CD14-positive monocyte (primary cell): ENCODE measurements at regions not wholly inside any gene's neighbourhood (a gene's known extent, or its start where the extent isn't known, plus 50 kb on each side); places are given as distances from the start of the nearest gene placed in this dataset.

Experiments used
- DNase-seq, 3 donors: peaks; one replicate each; pipeline ENCODE4 v3.0.0-alpha.2; 2011 to 2022
- H2AFZ ChIP-seq: 2 replicates; pipeline ENCODE4 v1.6.0; 2012; ENCODE audit warnings: mild to moderate bottlenecking, low read depth, low read length, inconsistent platforms; ENCODE audit not compliant: insufficient read depth, poor library complexity, severe bottlenecking
- H3K27ac ChIP-seq, 2 donors: 1 replicate in 1 of 2; 2 replicates in 1 of 2; pipeline ENCODE4 v1.5.1; 2012 to 2013; ENCODE audit warnings: low read length in 2 of 2, control low read depth in 1 of 2, inconsistent platforms in 1 of 2, low read depth in 1 of 2, mild to moderate bottlenecking in 1 of 2
- H3K27me3 ChIP-seq, 2 donors: one replicate each; pipeline versions ENCODE4 v1.6.0 to v1.6.1; 2011 to 2013; ENCODE audit warnings: low read length in 2 of 2; ENCODE audit not compliant: control insufficient read depth in 2 of 2, insufficient read depth in 2 of 2
- H3K36me3 ChIP-seq, 2 donors: replicated peaks in 1 of 2; 1 replicate in 1 of 2; 2 replicates in 1 of 2; pipeline versions ENCODE4 v1.5.1 to v1.6.1; 2012 to 2013; ENCODE audit warnings: low read length in 2 of 2, control low read depth in 1 of 2, inconsistent platforms in 1 of 2, mild to moderate bottlenecking in 1 of 2; ENCODE audit not compliant: insufficient read depth in 2 of 2, control insufficient read depth in 1 of 2
- H3K4me1 ChIP-seq, 2 donors: 1 replicate in 1 of 2; 2 replicates in 1 of 2; pipeline versions ENCODE4 v1.5.1 to v1.6.1; 2012 to 2013; ENCODE audit warnings: low read length in 2 of 2, control low read depth in 1 of 2, inconsistent platforms in 1 of 2, mild to moderate bottlenecking in 1 of 2, moderate library complexity in 1 of 2; ENCODE audit not compliant: insufficient read depth in 2 of 2, control insufficient read depth in 1 of 2
- H3K4me2 ChIP-seq: replicated peaks from 2 replicates; pipeline ENCODE3; 2012; ENCODE audit warnings: low read length, moderate library complexity, mild to moderate bottlenecking; ENCODE audit not compliant: poor library complexity, severe bottlenecking; ENCODE audit errors: extremely low read depth
- H3K4me3 ChIP-seq, 3 experiments: fragments of 200-600 bp in 1 of 3; sonication (generic) in 1 of 3; replicated peaks in 1 of 3; 1 replicate in 2 of 3; 2 replicates in 1 of 3; pipeline ENCODE4 v1.5.1; 2011 to 2013; ENCODE audit warnings: low read length in 3 of 3, mild to moderate bottlenecking in 3 of 3, control low read depth in 2 of 3, low read depth in 2 of 3, inconsistent platforms in 1 of 3, moderate library complexity in 1 of 3
- H3K79me2 ChIP-seq: 2 replicates; pipeline ENCODE4 v1.6.0; 2012; ENCODE audit warnings: mild to moderate bottlenecking, control low read depth, inconsistent platforms, low read length, moderate library complexity; ENCODE audit not compliant: insufficient read depth
- H3K9ac ChIP-seq: 2 replicates; pipeline ENCODE4 v1.6.0; 2017; ENCODE audit warnings: low read length, mild to moderate bottlenecking; ENCODE audit not compliant: insufficient read depth, poor library complexity, severe bottlenecking
- H3K9me3 ChIP-seq, 2 donors: replicated peaks in 1 of 2; 1 replicate in 1 of 2; 2 replicates in 1 of 2; pipeline versions ENCODE4 v1.5.1 to v1.6.1; 2012 to 2013; ENCODE audit warnings: low read length in 2 of 2, control low read depth in 1 of 2; ENCODE audit not compliant: control insufficient read depth in 1 of 2, insufficient read depth in 1 of 2
- H4K20me1 ChIP-seq: 2 replicates; pipeline ENCODE4 v1.6.0; 2012; ENCODE audit warnings: mild to moderate bottlenecking, low read length, control low read depth, moderate library complexity; ENCODE audit not compliant: insufficient read depth
- H3K27ac Mint-ChIP-seq, 7 donors: one replicate each; pipeline ENCODE4 v1.8.0; 2020; ENCODE audit warnings: mild to moderate bottlenecking in 7 of 7, mixed read lengths in 7 of 7, moderate library complexity in 6 of 7, inconsistent platforms in 2 of 7
- H3K27me3 Mint-ChIP-seq, 3 donors: one replicate each; pipeline ENCODE4 v1.8.0; 2021 to 2022; ENCODE audit warnings: low read depth in 3 of 3, mild to moderate bottlenecking in 3 of 3, mixed read lengths in 3 of 3, moderate library complexity in 3 of 3, inconsistent platforms in 1 of 3
- H3K36me3 Mint-ChIP-seq, 2 donors: one replicate each; pipeline ENCODE4 v1.8.0; 2020; ENCODE audit warnings: mixed read lengths in 2 of 2, inconsistent platforms in 1 of 2, mild to moderate bottlenecking in 1 of 2
- H3K4me1 Mint-ChIP-seq: one replicate; pipeline ENCODE4 v1.8.0; 2020; ENCODE audit warnings: mild to moderate bottlenecking, mixed read lengths
- H3K4me3 Mint-ChIP-seq, 2 donors: one replicate each; pipeline ENCODE4 v1.8.0; 2020; ENCODE audit warnings: mild to moderate bottlenecking in 2 of 2, mixed read lengths in 2 of 2, moderate library complexity in 1 of 2
- H3K9me3 Mint-ChIP-seq, 7 donors: one replicate each; pipeline ENCODE4 v1.8.0; 2020 to 2022; ENCODE audit warnings: mixed read lengths in 7 of 7, mild to moderate bottlenecking in 6 of 7, moderate library complexity in 6 of 7, inconsistent platforms in 2 of 7
- WGBS: methylation state at CpG from one replicate; pipeline ENCODE4 v1.1.5; 2013; ENCODE audit warnings: missing lambda C conversion rate; ENCODE audit not compliant: insufficient coverage; 5-methylcytosine and 5-hydroxymethylcytosine counted together
- intact Hi-C, 2 donors: fragments of 100-400 bp; cut with micrococcal nuclease; formaldehyde crosslinking; loops; one replicate each; pipeline versions ENCODE4 v1.15.0 to v1.15.1; 2023
- TF ChIP-seq, protein P1 (sequence below): fragments of 200-600 bp; IDR thresholded peaks from one replicate; pipeline ENCODE4 v1.8.0; 2022; ENCODE audit warnings: antibody characterized with exemption, mild to moderate bottlenecking

DNA sequence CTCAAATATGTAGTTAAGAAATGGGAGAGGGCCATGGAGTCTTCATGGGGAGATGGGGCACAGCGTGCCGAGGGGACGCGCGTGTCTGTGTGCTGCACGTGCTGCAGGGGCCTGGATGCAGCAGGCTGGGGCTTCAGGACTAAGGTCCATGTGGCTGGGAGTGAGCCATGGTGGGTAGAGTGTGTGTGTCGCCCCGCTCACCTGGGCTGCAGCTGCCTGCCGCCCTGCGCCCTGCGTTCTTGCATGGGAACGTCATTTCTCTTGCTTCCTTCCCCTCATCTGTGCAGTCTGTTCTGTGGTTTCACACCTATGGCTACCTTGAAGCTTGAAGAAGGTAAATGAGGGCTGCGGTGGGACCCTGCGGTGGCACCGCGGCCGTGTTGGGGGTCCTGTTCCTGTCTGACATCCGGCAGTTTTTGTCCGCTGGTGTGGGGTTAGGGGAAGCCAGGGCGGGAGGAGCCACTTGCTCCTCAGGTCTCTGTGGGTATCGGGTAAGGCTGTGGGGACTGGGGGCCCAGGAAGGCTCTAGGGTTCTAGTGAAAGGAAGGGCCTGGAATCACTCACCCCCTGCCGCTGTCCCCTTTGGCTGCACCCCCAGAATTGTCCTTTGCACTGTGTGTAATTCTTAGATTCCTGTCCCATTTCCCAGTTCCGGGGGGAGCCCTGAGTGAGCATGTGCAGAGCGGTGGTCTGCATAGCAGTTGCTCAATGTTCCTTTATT, 54.1 kb upstream of the HS6ST1 start:
- Histone ChIP-seq H3K27ac (no peak overlapping the region), H4K20me1 (no peaks in the 10 kb centered on the region), H3K9ac (no peak overlapping the region), H3K4me2 (no peak overlapping the region), H3K27me3 (no peaks in the 10 kb centered on the region), H3K4me1 (no peaks in the 10 kb centered on the region), H3K4me3 (no peak overlapping the region), H3K36me3 (no peaks in the 10 kb centered on the region), H3K79me2 (no peaks in the 10 kb centered on the region), H3K9me3 (no peaks in the 10 kb centered on the region), H2AFZ (no peak overlapping the region)
- intact Hi-C loops: no loop called here
- no peak for DNase-seq
- Mint-ChIP-seq H3K4me1 (no peaks in the 10 kb centered on the region), H3K27me3 (peaks cover 0 to 4% (median 3%) of the 10 kb centered on the region in 3 donors), H3K36me3 (no peaks in the 10 kb centered on the region), H3K4me3 (no peak overlapping the region), H3K27ac (peak overlapping the region in 1 of 7 donors; percentile 70), H3K9me3 (no peaks in the 10 kb centered on the region)
- 88% methylated on average over 18 of the region's 24 CpGs for WGBS
- TF ChIP-seq, protein P1, sequence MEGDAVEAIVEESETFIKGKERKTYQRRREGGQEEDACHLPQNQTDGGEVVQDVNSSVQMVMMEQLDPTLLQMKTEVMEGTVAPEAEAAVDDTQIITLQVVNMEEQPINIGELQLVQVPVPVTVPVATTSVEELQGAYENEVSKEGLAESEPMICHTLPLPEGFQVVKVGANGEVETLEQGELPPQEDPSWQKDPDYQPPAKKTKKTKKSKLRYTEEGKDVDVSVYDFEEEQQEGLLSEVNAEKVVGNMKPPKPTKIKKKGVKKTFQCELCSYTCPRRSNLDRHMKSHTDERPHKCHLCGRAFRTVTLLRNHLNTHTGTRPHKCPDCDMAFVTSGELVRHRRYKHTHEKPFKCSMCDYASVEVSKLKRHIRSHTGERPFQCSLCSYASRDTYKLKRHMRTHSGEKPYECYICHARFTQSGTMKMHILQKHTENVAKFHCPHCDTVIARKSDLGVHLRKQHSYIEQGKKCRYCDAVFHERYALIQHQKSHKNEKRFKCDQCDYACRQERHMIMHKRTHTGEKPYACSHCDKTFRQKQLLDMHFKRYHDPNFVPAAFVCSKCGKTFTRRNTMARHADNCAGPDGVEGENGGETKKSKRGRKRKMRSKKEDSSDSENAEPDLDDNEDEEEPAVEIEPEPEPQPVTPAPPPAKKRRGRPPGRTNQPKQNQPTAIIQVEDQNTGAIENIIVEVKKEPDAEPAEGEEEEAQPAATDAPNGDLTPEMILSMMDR: no peak

DNA sequence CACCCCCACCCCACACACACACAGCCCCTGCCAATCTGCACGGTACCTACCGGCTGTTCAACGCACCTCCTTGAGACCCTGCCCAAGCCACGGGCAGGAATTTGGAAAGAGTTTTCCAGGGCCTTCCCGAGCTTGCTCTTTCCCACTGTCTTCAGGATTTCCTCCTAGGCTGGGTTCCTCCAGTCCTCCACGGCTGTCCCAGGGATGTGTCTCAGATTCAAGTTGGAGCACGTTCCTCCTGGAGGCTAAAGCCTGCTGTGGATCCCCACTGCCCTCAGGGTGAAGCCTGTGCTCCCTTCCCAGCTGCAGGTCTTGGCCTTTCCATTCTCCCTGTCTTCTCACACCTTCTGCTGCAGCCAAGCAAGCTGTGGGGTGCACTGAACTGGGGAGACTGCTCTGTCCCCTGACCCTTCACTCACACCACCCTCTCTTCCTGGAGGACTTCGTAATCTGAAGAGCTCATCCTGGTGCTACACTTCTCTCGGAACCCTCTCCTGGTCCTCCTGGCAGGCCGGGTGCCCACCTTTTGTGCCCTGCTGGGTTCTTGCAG, 54.9 kb upstream of the HS6ST1 start:
- H3K4me3 Mint-ChIP-seq: no peak overlapping the region
- no peaks in the 10 kb centered on the region for H3K79me2 ChIP-seq
- H3K4me1 ChIP-seq: no peaks in the 10 kb centered on the region
- TF ChIP-seq, protein P1: no peak
- H3K9me3 Mint-ChIP-seq: no peaks in the 10 kb centered on the region
- no peaks in the 10 kb centered on the region for H3K9me3 ChIP-seq
- peaks cover 0 to 4% (median 3%) of the 10 kb centered on the region in 3 donors for H3K27me3 Mint-ChIP-seq
- H3K4me1 Mint-ChIP-seq: no peaks in the 10 kb centered on the region
- no peak overlapping the region for H3K4me3 ChIP-seq
- intact Hi-C loops: no loop called here
- H3K27me3 ChIP-seq: no peaks in the 10 kb centered on the region
- H3K27ac Mint-ChIP-seq: no peak overlapping the region
- H3K4me2 ChIP-seq: no peak overlapping the region
- no peak overlapping the region for H2AFZ ChIP-seq
- no peaks in the 10 kb centered on the region for H3K36me3 ChIP-seq
- no peak overlapping the region for H3K9ac ChIP-seq
- no peak overlapping the region for H3K27ac ChIP-seq
- WGBS: 93% methylated on average over 7 of the region's 10 CpGs
- no peaks in the 10 kb centered on the region for H4K20me1 ChIP-seq
- H3K36me3 Mint-ChIP-seq: no peaks in the 10 kb centered on the region
- DNase-seq: no peak
